ENCODE measurements at regions not wholly inside any gene's neighbourhood (a gene's known extent, or its start where the extent isn't known, plus 50 kb on each side); places are given as distances from the start of the nearest gene placed in this dataset.

DNA sequence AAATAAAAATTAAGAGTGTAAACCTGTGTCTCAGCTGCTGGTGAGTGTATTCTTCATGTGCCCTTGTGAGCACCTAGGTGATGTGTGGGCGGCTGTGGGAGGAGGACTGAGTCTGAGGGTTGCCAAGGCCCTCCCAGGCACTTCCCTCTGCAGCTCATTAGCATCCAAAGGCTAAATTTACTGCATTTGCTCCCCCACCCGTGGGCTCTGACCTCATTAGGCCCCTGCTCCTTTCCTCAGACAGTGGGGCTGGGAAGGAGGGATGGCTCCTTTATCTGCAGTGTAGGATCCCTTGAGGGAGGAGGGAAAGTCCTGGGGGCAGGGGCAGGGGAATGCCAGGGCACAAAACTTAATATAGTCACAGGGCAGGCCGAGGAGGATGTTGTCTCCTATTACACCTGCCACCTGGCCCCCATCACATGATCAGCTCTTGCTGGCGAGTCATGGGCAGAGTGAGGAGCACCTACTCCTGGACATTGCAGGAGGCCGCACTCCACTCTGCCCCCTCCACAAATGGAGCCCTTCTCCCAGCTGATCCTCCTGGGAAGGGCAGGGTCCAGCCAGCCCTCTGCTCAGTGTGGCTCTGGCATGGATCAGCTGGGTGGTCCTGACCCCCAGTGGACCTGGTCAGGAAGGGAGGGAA, 133.2 kb downstream of the MRPL14 start:
- no peaks in the 10 kb centered on the region for H3K36me3 ChIP-seq (ENCODE audit: control insufficient read depth in 2 of 2, extremely low read depth in 1 of 2, insufficient read depth in 2 of 2, low read length in 2 of 2)
- CTCF ChIA-PET, result interaction anchor here (1.0 kb wide), 1 partner anchor 85 kb away, joined by 3 read pairs; no protein-coding TSS in a partner anchor
- no peaks in the 10 kb centered on the region for H3K79me2 ChIP-seq (ENCODE audit: control insufficient read depth, insufficient read depth, low read length)
- no peak overlapping the region for H2AFZ ChIP-seq (ENCODE audit: low read depth, low read length)
- H3K4me3 ChIP-seq (replicated peaks in 1 of 3; ENCODE audit: insufficient read depth in 1 of 3, low read depth in 1 of 3, low read length in 3 of 3), result no peak overlapping the region
- no peaks in the 10 kb centered on the region for H3K27me3 ChIP-seq (ENCODE audit: control insufficient read depth in 2 of 2, insufficient read depth in 2 of 2, low read length in 2 of 2)
- dilution Hi-C loops (cut with MboI; ENCODE audit: extremely low pct_ligation_motif_present, low sequenced_read_pairs) (no loop called here), intact Hi-C loops (cut with micrococcal nuclease) (no loop called here)
- H3K4me1 ChIP-seq (ENCODE audit: control insufficient read depth, extremely low read depth, insufficient read depth, low read length), result no peaks in the 10 kb centered on the region
- no peaks in the 10 kb centered on the region for H3K9me1 ChIP-seq (replicated peaks; ENCODE audit: control insufficient read depth, extremely low read depth, insufficient read depth, low read length)
- no TSS peak for BruUV-seq (replicated peaks)
- H3K4me2 ChIP-seq (ENCODE audit: insufficient read depth, low read length), result no peak overlapping the region
- DNase-seq (ENCODE audit: low read depth, low spot score) (no peak), FAIRE-seq (no peak)
- H3K27ac ChIP-seq (ENCODE audit: insufficient read depth, low read depth, low read length), result no peak overlapping the region
- H3K9me3 ChIP-seq (replicated peaks; ENCODE audit: control insufficient read depth, insufficient read depth, low read length), result no peaks in the 10 kb centered on the region
- POLR2A ChIA-PET, result no interaction called here
- TF ChIP-seq GATA2 (IDR thresholded peaks at IDR 0.05; ENCODE audit: insufficient read depth, insufficient read length, low read depth, low read length) (no peak), EZH2 (IDR thresholded peaks at IDR 0.05; ENCODE audit: borderline replicate concordance, low read depth, low read length, severe bottlenecking) (no peak), JUN (IDR thresholded peaks at IDR 0.05; ENCODE audit: borderline replicate concordance, insufficient read depth, insufficient read length, low read depth) (no peak), CTCF (IDR thresholded peaks at IDR 0.05; ENCODE audit: extremely low read depth in 1 of 2, insufficient read depth in 1 of 2, low read depth in 1 of 2, low read length in 2 of 2) (no peak), MYC (IDR thresholded peaks at IDR 0.05; ENCODE audit: low read depth, low read length) (no peak), POLR2AphosphoS5 (IDR thresholded peaks at IDR 0.05; ENCODE audit: insufficient read depth, low read depth, low read length) (no peak), POLR2A (IDR thresholded peaks at IDR 0.05; ENCODE audit: low read depth, low read length) (no peak), FOS (IDR thresholded peaks at IDR 0.05; ENCODE audit: borderline replicate concordance, insufficient read depth, low read length) (no peak)
- TF ChIP-seq, protein P1, sequence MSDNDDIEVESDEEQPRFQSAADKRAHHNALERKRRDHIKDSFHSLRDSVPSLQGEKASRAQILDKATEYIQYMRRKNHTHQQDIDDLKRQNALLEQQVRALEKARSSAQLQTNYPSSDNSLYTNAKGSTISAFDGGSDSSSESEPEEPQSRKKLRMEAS (IDR thresholded peaks at IDR 0.05; ENCODE audit: insufficient read depth, insufficient read length), result no peak
- H3K9ac ChIP-seq (replicated peaks; ENCODE audit: extremely low read depth, insufficient read depth, low read length), result no peak overlapping the region
- no peaks in the 10 kb centered on the region for H4K20me1 ChIP-seq (replicated peaks; ENCODE audit: control insufficient read depth, extremely low read depth, insufficient read depth, low read length)

Data from endothelial cell of umbilical vein (primary cell).